K562 (cell line): ENCODE measurements at regions not wholly inside any gene's neighbourhood (a gene's known extent, or its start where the extent isn't known, plus 50 kb on each side); places are given as distances from the start of the nearest gene placed in this dataset.
"Not testable (repeated sequence)": the region's sequence is repeated elsewhere in the genome, so short reads cannot be mapped to it uniquely, and the experiment has no call there.

Experiments used
- ATAC-seq: fragments of 200-7000 bp; cut with Tn5 transposase; 3 replicates; pipeline ENCODE4 v1.9.1; 2020; ENCODE audit warnings: moderate library complexity
- BruUV-seq: library from RNA; stranded (reverse); fragments of 400-500 nt; replicated peaks from 2 replicates; lab custom pipeline; 2021; lab: Mats Ljungman, UMichigan
- CTCF ChIA-PET: fragments of 300-600 bp; formaldehyde crosslinking; extraction: SDS; loops from one replicate; lab custom pipeline; 2021; ENCODE audit warnings: low intra/inter-chr PET ratio; lab: Yijun Ruan, JAX
- POLR2A ChIA-PET: fragments of 300-600, 350-650 bp; sonication (Branson Sonifier 250); formaldehyde crosslinking; extraction: SDS; loops from one replicate; lab custom pipeline; 2021; ENCODE audit warnings: antibody characterized with exemption, inconsistent platforms; lab: Yijun Ruan, JAX
- DNase-seq, 4 experiments: peaks; one replicate each; pipeline versions ENCODE4 v3.0.0 to v3.0.0-alpha.2; 2011 to 2018; ENCODE audit warnings: low spot score in 3 of 4, mixed read lengths in 3 of 4; ENCODE audit errors: extremely low read depth in 1 of 4
- FAIRE-seq: peaks from 2 replicates; lab custom pipeline; 2011; peaks lifted over from hg19 to GRCh38; lab: Jason Lieb, UNC
- H2AFZ ChIP-seq: 2 replicates; pipeline ENCODE4 v1.6.0; 2011; ENCODE audit warnings: low read depth, low read length, control low read depth, inconsistent platforms
- H3K27ac ChIP-seq: fragments of 200-600 bp; 3 replicates; pipeline ENCODE4 v1.8.0; 2011; ENCODE audit warnings: low read depth, mild to moderate bottlenecking, control low read depth, inconsistent platforms, low read length, moderate library complexity, mixed read lengths; ENCODE audit errors: extremely low read depth
- H3K27me3 ChIP-seq, 2 experiments: fragments of 300-600 bp in 1 of 2; 2 replicates in 1 of 2; 3 replicates in 1 of 2; pipeline versions ENCODE4 v1.6.0 to v1.8.0; 2011; ENCODE audit warnings: inconsistent platforms in 2 of 2, low read length in 2 of 2, mild to moderate bottlenecking in 1 of 2, mixed read lengths in 1 of 2, moderate library complexity in 1 of 2; ENCODE audit not compliant: control insufficient read depth in 2 of 2, insufficient read depth in 2 of 2
- H3K36me3 ChIP-seq: fragments of 300-600 bp; 3 replicates; pipeline ENCODE4 v1.8.0; 2011; ENCODE audit warnings: mild to moderate bottlenecking, low read length, inconsistent platforms; ENCODE audit not compliant: control insufficient read depth, insufficient read depth
- H3K4me1 ChIP-seq, 2 experiments: fragments of 200-600 bp in 1 of 2; replicated peaks in 1 of 2; 2 replicates in 1 of 2; 3 replicates in 1 of 2; pipeline versions ENCODE4 v1.5.1 to v1.8.0; 2011; ENCODE audit warnings: inconsistent platforms in 2 of 2, low read length in 2 of 2, mild to moderate bottlenecking in 1 of 2, mixed read lengths in 1 of 2, moderate library complexity in 1 of 2; ENCODE audit not compliant: control insufficient read depth in 2 of 2, insufficient read depth in 2 of 2
- H3K4me2 ChIP-seq: 2 replicates; pipeline ENCODE4 v1.6.1; 2011; ENCODE audit warnings: low read length, control low read depth, inconsistent platforms, mixed read lengths; ENCODE audit not compliant: insufficient read depth
- H3K4me3 ChIP-seq: fragments of 200-600 bp; sonication (generic), shearing (Covaris generic); 2 replicates; pipeline ENCODE4 v1.5.1; 2016; ENCODE audit warnings: control low read depth, inconsistent platforms
- H3K79me2 ChIP-seq: fragments of 200-600 bp; 3 replicates; pipeline ENCODE4 v1.8.0; 2011; ENCODE audit warnings: low read length, inconsistent platforms; ENCODE audit not compliant: control insufficient read depth, insufficient read depth
- H3K9ac ChIP-seq, 2 experiments: 2 replicates each; pipeline versions ENCODE4 v1.6.0 to v1.6.1; 2011; ENCODE audit warnings: low read depth in 2 of 2, low read length in 2 of 2, control low read depth in 1 of 2, inconsistent platforms in 1 of 2, mild to moderate bottlenecking in 1 of 2, mixed read lengths in 1 of 2; ENCODE audit not compliant: insufficient read depth in 1 of 2
- H3K9me1 ChIP-seq: one replicate; pipeline ENCODE4 v1.6.0; 2011; ENCODE audit warnings: inconsistent platforms, mild to moderate bottlenecking, low read length, moderate library complexity; ENCODE audit not compliant: control insufficient read depth, insufficient read depth
- H3K9me3 ChIP-seq: replicated peaks from 2 replicates; pipeline ENCODE4 v1.5.1; 2011; ENCODE audit warnings: low read depth, low read length, inconsistent platforms; ENCODE audit not compliant: control insufficient read depth, insufficient read depth
- H4K20me1 ChIP-seq: replicated peaks from 2 replicates; pipeline ENCODE4 v1.6.1; 2011; ENCODE audit warnings: low read length, inconsistent platforms, mixed read lengths; ENCODE audit not compliant: control insufficient read depth, insufficient read depth
- WGBS: fragments of 100-300 bp; shearing (Covaris generic); methylation state at CpG from one replicate; pipeline ENCODE4 v1.1.6; 2016; ENCODE audit warnings: low coverage, mixed read lengths; ENCODE audit not compliant: insufficient coverage; ENCODE audit errors: missing lambda C conversion rate; 5-methylcytosine and 5-hydroxymethylcytosine counted together
- in situ Hi-C: fragments of 300-500 bp; cut with MboI; formaldehyde crosslinking; loops from 4 replicates; pipeline ENCODE4 v1.15.0; 2018; ENCODE audit warnings: inconsistent platforms, mixed read lengths
- intact Hi-C: fragments of 100-400 bp; cut with micrococcal nuclease; formaldehyde crosslinking; loops from 2 replicates; pipeline ENCODE4 v1.14.2; 2022

- H3K9ac ChIP-seq, CTCF ChIA-PET, H3K4me1 ChIP-seq, H3K9me3 ChIP-seq, H3K4me2 ChIP-seq, H4K20me1 ChIP-seq, H3K27me3 ChIP-seq, H3K79me2 ChIP-seq, H3K27ac ChIP-seq, DNase-seq, in situ Hi-C loops, intact Hi-C loops, BruUV-seq, H3K9me1 ChIP-seq, POLR2A ChIA-PET, ATAC-seq, H2AFZ ChIP-seq, H3K36me3 ChIP-seq, H3K4me3 ChIP-seq: not testable (repeated sequence)
- peak; percentile 72 for FAIRE-seq
Observed at GRCh38 chr5:21535114-21535513, 1318.0 kb downstream of the CDH12 start.

- H3K4me1 ChIP-seq, H4K20me1 ChIP-seq, H3K9me1 ChIP-seq, DNase-seq, H3K36me3 ChIP-seq, BruUV-seq, FAIRE-seq, H3K4me3 ChIP-seq, H2AFZ ChIP-seq, H3K9me3 ChIP-seq, H3K4me2 ChIP-seq, H3K9ac ChIP-seq, H3K27me3 ChIP-seq, POLR2A ChIA-PET, in situ Hi-C loops, H3K27ac ChIP-seq, H3K79me2 ChIP-seq, CTCF ChIA-PET, intact Hi-C loops, ATAC-seq: not testable (repeated sequence)
- WGBS = 8% methylated on average over 2 of the region's 2 CpGs
Observed at GRCh38 chr5:21521157-21521556, 1332.0 kb downstream of the CDH12 start.

- H2AFZ ChIP-seq, H3K9me3 ChIP-seq, H4K20me1 ChIP-seq, H3K79me2 ChIP-seq, H3K9ac ChIP-seq, H3K4me1 ChIP-seq, intact Hi-C loops, POLR2A ChIA-PET, H3K36me3 ChIP-seq, CTCF ChIA-PET, DNase-seq, H3K4me3 ChIP-seq, in situ Hi-C loops, H3K27ac ChIP-seq, FAIRE-seq, H3K9me1 ChIP-seq, ATAC-seq, H3K27me3 ChIP-seq, BruUV-seq, H3K4me2 ChIP-seq: not testable (repeated sequence)
- WGBS = 49% methylated on average over 7 of the region's 11 CpGs
Observed at GRCh38 chr5:21496926-21497325, 1356.2 kb downstream of the CDH12 start.
